ENCODE measurements at regions not wholly inside any gene's neighbourhood (a gene's known extent, or its start where the extent isn't known, plus 50 kb on each side); places are given as distances from the start of the nearest gene placed in this dataset.

- Histone ChIP-seq H3K79me2 (ENCODE audit: insufficient read depth) (no peaks in the 10 kb centered on the region), H3F3A (replicated peaks; ENCODE audit: insufficient read depth) (peaks cover 4% of the 10 kb centered on the region), H3K4me2 (no peak overlapping the region), H3K9me3 (no peaks in the 10 kb centered on the region), H3K9me2 (no peaks in the 10 kb centered on the region), H3K4me3 (ENCODE audit: low read depth in 2 of 2, low read length in 1 of 2) (no peak overlapping the region), H2AFZ (ENCODE audit: low read depth) (no peak overlapping the region), H3K4me1 (ENCODE audit: control insufficient read depth in 1 of 2, insufficient read depth in 2 of 2, low read depth in 1 of 2, low read length in 1 of 2) (no peaks in the 10 kb centered on the region), H4K20me1 (ENCODE audit: insufficient read depth) (no peaks in the 10 kb centered on the region), H3K9ac (no peak overlapping the region), H3K27ac (ENCODE audit: low read depth in 2 of 2, low read length in 1 of 2) (no peak overlapping the region), H3K36me3 (replicated peaks in 1 of 2; ENCODE audit: control insufficient read depth in 1 of 2, insufficient read depth in 2 of 2, low read length in 1 of 2) (no peaks in the 10 kb centered on the region), H3K27me3 (ENCODE audit: insufficient read depth) (no peaks in the 10 kb centered on the region)
- TF ChIP-seq, protein P1, sequence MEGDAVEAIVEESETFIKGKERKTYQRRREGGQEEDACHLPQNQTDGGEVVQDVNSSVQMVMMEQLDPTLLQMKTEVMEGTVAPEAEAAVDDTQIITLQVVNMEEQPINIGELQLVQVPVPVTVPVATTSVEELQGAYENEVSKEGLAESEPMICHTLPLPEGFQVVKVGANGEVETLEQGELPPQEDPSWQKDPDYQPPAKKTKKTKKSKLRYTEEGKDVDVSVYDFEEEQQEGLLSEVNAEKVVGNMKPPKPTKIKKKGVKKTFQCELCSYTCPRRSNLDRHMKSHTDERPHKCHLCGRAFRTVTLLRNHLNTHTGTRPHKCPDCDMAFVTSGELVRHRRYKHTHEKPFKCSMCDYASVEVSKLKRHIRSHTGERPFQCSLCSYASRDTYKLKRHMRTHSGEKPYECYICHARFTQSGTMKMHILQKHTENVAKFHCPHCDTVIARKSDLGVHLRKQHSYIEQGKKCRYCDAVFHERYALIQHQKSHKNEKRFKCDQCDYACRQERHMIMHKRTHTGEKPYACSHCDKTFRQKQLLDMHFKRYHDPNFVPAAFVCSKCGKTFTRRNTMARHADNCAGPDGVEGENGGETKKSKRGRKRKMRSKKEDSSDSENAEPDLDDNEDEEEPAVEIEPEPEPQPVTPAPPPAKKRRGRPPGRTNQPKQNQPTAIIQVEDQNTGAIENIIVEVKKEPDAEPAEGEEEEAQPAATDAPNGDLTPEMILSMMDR (IDR thresholded peaks at IDR 0.05) = no peak
- TF ChIP-seq EP300 (IDR thresholded peaks at IDR 0.05; ENCODE audit: borderline replicate concordance in 1 of 2, low read depth in 1 of 2, low read length in 1 of 2) (no peak), RAD21 (IDR thresholded peaks at IDR 0.05; ENCODE audit: low read length) (peak; percentile 34; the same call in 1 of the 2 replicates), GABPA (IDR thresholded peaks at IDR 0.05; ENCODE audit: low read depth) (no peak), USF1 (IDR thresholded peaks at IDR 0.05; ENCODE audit: borderline replicate concordance, low read depth) (no peak), TAF1 (IDR thresholded peaks at IDR 0.05; ENCODE audit: borderline replicate concordance, low read depth, low read length) (no peak)
- ChIA-PET CTCF (no interaction called here), POLR2A (no interaction called here)
- WGBS (ENCODE audit: low lambda C conversion rate) = 77% methylated on average over 1 of the region's 1 CpG
- no peak for DNase-seq
Measured at GRCh38 chr3:162777118-162777517, 1280.5 kb downstream of the OTOL1 start.

DNA sequence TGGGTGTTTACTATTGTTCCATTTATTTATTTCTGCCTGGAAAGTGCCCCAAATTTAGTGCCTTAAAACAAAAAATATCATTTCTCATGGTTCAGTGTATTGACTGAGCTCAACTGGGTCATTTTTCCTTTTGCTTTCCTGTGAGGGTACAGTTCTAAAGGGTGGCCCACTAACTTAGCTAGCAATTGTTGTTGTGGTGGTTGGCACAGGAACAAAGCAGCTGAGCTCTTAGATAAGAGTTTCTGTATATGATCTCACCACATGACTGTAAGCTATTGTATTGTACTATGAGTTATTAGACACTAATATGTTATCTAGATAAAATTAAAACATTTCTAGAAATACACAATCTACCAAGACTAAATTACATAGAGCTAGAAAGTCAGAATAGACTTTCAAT is 1283.7 kb downstream of the OTOL1 start:
- TF ChIP-seq MXI1 (IDR thresholded peaks at IDR 0.05; ENCODE audit: low read depth, low read length) = no peak
- no peak for TF ChIP-seq GATA2 (CRISPR knock-in tag; IDR thresholded peaks at IDR 0.05)
- TF ChIP-seq TEAD4 (IDR thresholded peaks at IDR 0.05; ENCODE audit: borderline replicate concordance, insufficient read depth) = no peak
- TF ChIP-seq ZBTB33 (IDR thresholded peaks at IDR 0.05; ENCODE audit: borderline replicate concordance, low read depth) = no peak
- TF ChIP-seq PBX3 (IDR thresholded peaks at IDR 0.05) = no peak
- TF ChIP-seq RCOR1 (IDR thresholded peaks at IDR 0.05; ENCODE audit: low read length) = no peak
- no peak for TF ChIP-seq POLR2AphosphoS5 (IDR thresholded peaks at IDR 0.05; ENCODE audit: low read depth, low read length)
- TF ChIP-seq USF1 (IDR thresholded peaks at IDR 0.05; ENCODE audit: borderline replicate concordance, low read depth) = no peak
- TF ChIP-seq ELF1 (IDR thresholded peaks at IDR 0.05) = no peak
- TF ChIP-seq, protein P2, sequence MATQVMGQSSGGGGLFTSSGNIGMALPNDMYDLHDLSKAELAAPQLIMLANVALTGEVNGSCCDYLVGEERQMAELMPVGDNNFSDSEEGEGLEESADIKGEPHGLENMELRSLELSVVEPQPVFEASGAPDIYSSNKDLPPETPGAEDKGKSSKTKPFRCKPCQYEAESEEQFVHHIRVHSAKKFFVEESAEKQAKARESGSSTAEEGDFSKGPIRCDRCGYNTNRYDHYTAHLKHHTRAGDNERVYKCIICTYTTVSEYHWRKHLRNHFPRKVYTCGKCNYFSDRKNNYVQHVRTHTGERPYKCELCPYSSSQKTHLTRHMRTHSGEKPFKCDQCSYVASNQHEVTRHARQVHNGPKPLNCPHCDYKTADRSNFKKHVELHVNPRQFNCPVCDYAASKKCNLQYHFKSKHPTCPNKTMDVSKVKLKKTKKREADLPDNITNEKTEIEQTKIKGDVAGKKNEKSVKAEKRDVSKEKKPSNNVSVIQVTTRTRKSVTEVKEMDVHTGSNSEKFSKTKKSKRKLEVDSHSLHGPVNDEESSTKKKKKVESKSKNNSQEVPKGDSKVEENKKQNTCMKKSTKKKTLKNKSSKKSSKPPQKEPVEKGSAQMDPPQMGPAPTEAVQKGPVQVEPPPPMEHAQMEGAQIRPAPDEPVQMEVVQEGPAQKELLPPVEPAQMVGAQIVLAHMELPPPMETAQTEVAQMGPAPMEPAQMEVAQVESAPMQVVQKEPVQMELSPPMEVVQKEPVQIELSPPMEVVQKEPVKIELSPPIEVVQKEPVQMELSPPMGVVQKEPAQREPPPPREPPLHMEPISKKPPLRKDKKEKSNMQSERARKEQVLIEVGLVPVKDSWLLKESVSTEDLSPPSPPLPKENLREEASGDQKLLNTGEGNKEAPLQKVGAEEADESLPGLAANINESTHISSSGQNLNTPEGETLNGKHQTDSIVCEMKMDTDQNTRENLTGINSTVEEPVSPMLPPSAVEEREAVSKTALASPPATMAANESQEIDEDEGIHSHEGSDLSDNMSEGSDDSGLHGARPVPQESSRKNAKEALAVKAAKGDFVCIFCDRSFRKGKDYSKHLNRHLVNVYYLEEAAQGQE (IDR thresholded peaks at IDR 0.05; ENCODE audit: low read depth, low read length) = no peak
- TF ChIP-seq MEF2A (IDR thresholded peaks at IDR 0.05; ENCODE audit: borderline replicate concordance, low read depth) = no peak
- no peak for TF ChIP-seq FOSL2 (IDR thresholded peaks at IDR 0.05; ENCODE audit: borderline replicate concordance, low read depth)
- no peak for TF ChIP-seq FOXM1 (IDR thresholded peaks at IDR 0.05; ENCODE audit: low read depth)
- TF ChIP-seq GABPA (IDR thresholded peaks at IDR 0.05; ENCODE audit: low read depth) = no peak
- H3K36me3 ChIP-seq (replicated peaks in 1 of 2; ENCODE audit: control insufficient read depth in 1 of 2, insufficient read depth in 2 of 2, low read length in 1 of 2) = no peaks in the 10 kb centered on the region
- POLR2A ChIA-PET = no interaction called here
- no peaks in the 10 kb centered on the region for H3K9me3 ChIP-seq
- H3K9me2 ChIP-seq = no peaks in the 10 kb centered on the region
- H3K4me3 ChIP-seq (ENCODE audit: low read depth in 2 of 2, low read length in 1 of 2) = no peak overlapping the region
- CTCF ChIA-PET = interaction anchor here (1.2 kb wide), 1 partner anchor 866 kb away, joined by 3 read pairs; no protein-coding TSS in a partner anchor
- H3K27me3 ChIP-seq (ENCODE audit: insufficient read depth) = no peaks in the 10 kb centered on the region
- H4K20me1 ChIP-seq (ENCODE audit: insufficient read depth) = no peaks in the 10 kb centered on the region
- no peak for DNase-seq
- H3K4me1 ChIP-seq (ENCODE audit: control insufficient read depth in 1 of 2, insufficient read depth in 2 of 2, low read depth in 1 of 2, low read length in 1 of 2) = no peaks in the 10 kb centered on the region
- H3K4me2 ChIP-seq = no peak overlapping the region
- H3K9ac ChIP-seq = no peak overlapping the region
- no peaks in the 10 kb centered on the region for H3K79me2 ChIP-seq (ENCODE audit: insufficient read depth)
- no peak overlapping the region; the same call in 1 of the 2 replicates for H2AFZ ChIP-seq (ENCODE audit: low read depth)
- peaks cover 4% of the 10 kb centered on the region for H3F3A ChIP-seq (replicated peaks; ENCODE audit: insufficient read depth)
- no peak overlapping the region for H3K27ac ChIP-seq (ENCODE audit: low read depth in 2 of 2, low read length in 1 of 2)
